ENCODE measurements at regions not wholly inside any gene's neighbourhood (a gene's known extent, or its start where the extent isn't known, plus 50 kb on each side); places are given as distances from the start of the nearest gene placed in this dataset.

GRCh38 chr2:198490748-198491147, 686.4 kb downstream of the PLCL1 start:
- no peaks in the 10 kb centered on the region for H3K36me3 ChIP-seq
- no peak for ATAC-seq (ENCODE audit: insufficient number of reproducible peaks, low FRiP score, low read depth)
- TF ChIP-seq, protein P1, sequence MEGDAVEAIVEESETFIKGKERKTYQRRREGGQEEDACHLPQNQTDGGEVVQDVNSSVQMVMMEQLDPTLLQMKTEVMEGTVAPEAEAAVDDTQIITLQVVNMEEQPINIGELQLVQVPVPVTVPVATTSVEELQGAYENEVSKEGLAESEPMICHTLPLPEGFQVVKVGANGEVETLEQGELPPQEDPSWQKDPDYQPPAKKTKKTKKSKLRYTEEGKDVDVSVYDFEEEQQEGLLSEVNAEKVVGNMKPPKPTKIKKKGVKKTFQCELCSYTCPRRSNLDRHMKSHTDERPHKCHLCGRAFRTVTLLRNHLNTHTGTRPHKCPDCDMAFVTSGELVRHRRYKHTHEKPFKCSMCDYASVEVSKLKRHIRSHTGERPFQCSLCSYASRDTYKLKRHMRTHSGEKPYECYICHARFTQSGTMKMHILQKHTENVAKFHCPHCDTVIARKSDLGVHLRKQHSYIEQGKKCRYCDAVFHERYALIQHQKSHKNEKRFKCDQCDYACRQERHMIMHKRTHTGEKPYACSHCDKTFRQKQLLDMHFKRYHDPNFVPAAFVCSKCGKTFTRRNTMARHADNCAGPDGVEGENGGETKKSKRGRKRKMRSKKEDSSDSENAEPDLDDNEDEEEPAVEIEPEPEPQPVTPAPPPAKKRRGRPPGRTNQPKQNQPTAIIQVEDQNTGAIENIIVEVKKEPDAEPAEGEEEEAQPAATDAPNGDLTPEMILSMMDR (IDR thresholded peaks at IDR 0.05): no peak
- H3K27me3 ChIP-seq (replicated peaks; ENCODE audit: insufficient read depth): no peaks in the 10 kb centered on the region
- H3K27ac ChIP-seq: no peak overlapping the region
- no peak for DNase-seq (ENCODE audit: low spot score)
- no peak overlapping the region for H3K4me3 ChIP-seq
- H3K4me1 ChIP-seq (ENCODE audit: control insufficient read depth in 1 of 2, low read depth in 2 of 2): no peaks in the 10 kb centered on the region
- no peaks in the 10 kb centered on the region for H3K9me3 ChIP-seq

GRCh38 chr2:198488964-198489363, 684.6 kb downstream of the PLCL1 start:
- TF ChIP-seq, protein P1 (IDR thresholded peaks at IDR 0.05): no peak
- no peaks in the 10 kb centered on the region for H3K36me3 ChIP-seq
- DNase-seq (ENCODE audit: low spot score): no peak

DNA sequence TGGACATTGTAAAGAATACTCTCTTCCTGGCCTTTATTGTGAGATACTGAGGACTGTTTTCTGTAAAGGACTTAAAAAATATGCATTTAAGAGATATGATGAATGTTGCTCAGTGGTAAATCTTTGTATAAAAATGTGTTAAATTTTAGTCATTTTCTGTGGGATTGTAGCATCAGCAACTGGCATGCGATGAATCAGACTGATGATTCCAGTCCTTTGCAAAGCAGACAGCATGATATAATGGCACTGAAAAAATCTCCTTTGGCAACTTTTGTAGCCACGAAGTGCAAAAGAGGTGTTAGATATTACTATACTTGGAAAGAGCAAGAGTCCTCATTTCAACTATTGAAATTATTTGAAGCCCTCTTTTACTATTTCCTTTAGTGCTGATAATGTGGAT, 678.7 kb downstream of the PLCL1 start:
- Histone ChIP-seq H3K27ac (no peak overlapping the region), H3K36me3 (no peaks in the 10 kb centered on the region), H3K4me3 (no peak overlapping the region), H3K27me3 (replicated peaks; ENCODE audit: insufficient read depth) (no peaks in the 10 kb centered on the region), H3K4me1 (ENCODE audit: control insufficient read depth in 1 of 2, low read depth in 2 of 2) (no peaks in the 10 kb centered on the region), H3K9me3 (no peaks in the 10 kb centered on the region)
- TF ChIP-seq, protein P1 (IDR thresholded peaks at IDR 0.05): no peak
- ATAC-seq (ENCODE audit: insufficient number of reproducible peaks, low FRiP score, low read depth): no peak
- no peak for DNase-seq (ENCODE audit: low spot score)

More at GRCh38 chr2:198488964-198489363, 684.6 kb downstream of the PLCL1 start:
- Histone ChIP-seq H3K9me3 (no peaks in the 10 kb centered on the region), H3K27ac (no peak overlapping the region), H3K4me1 (ENCODE audit: control insufficient read depth in 1 of 2, low read depth in 2 of 2) (no peaks in the 10 kb centered on the region), H3K4me3 (no peak overlapping the region), H3K27me3 (replicated peaks; ENCODE audit: insufficient read depth) (no peaks in the 10 kb centered on the region)
- ATAC-seq (ENCODE audit: insufficient number of reproducible peaks, low FRiP score, low read depth): no peak

- TF ChIP-seq, protein P1 (IDR thresholded peaks at IDR 0.05): no peak
- Histone ChIP-seq H3K9me3 (no peaks in the 10 kb centered on the region), H3K27ac (no peak overlapping the region), H3K36me3 (no peaks in the 10 kb centered on the region), H3K27me3 (replicated peaks; ENCODE audit: insufficient read depth) (no peaks in the 10 kb centered on the region), H3K4me3 (no peak overlapping the region), H3K4me1 (ENCODE audit: control insufficient read depth in 1 of 2, low read depth in 2 of 2) (no peaks in the 10 kb centered on the region)
- DNase-seq (ENCODE audit: low spot score) (no peak), ATAC-seq (ENCODE audit: insufficient number of reproducible peaks, low FRiP score, low read depth) (no peak)
These were observed 674.7 kb downstream of the PLCL1 start for GRCh38 chr2:198479065-198479464.

GRCh38 chr2:198478361-198478760, 674.0 kb downstream of the PLCL1 start:
- Histone ChIP-seq H3K27me3 (replicated peaks; ENCODE audit: insufficient read depth) (no peaks in the 10 kb centered on the region), H3K9me3 (no peaks in the 10 kb centered on the region), H3K27ac (no peak overlapping the region), H3K4me1 (ENCODE audit: control insufficient read depth in 1 of 2, low read depth in 2 of 2) (no peaks in the 10 kb centered on the region), H3K36me3 (no peaks in the 10 kb centered on the region), H3K4me3 (no peak overlapping the region)
- no peak for DNase-seq (ENCODE audit: low spot score)
- TF ChIP-seq, protein P1 (IDR thresholded peaks at IDR 0.05): no peak
- ATAC-seq (ENCODE audit: insufficient number of reproducible peaks, low FRiP score, low read depth): no peak
